A673 (cell line): ENCODE measurements at regions not wholly inside any gene's neighbourhood (a gene's known extent, or its start where the extent isn't known, plus 50 kb on each side); places are given as distances from the start of the nearest gene placed in this dataset.

Experiments
- CTCF ChIP-seq: fragments of 300-800, 200-600 bp; sonication (generic); conservative IDR thresholded peaks from 2 replicates; pipeline ENCODE4 v1.5.1; 2017; ENCODE audit warnings: low read depth, mild to moderate bottlenecking, antibody characterized with exemption, low read length, moderate library complexity, mixed read lengths
- EZH2 ChIP-seq: fragments of 200-600 bp; sonication (generic); IDR thresholded peaks from 2 replicates; pipeline ENCODE4 v1.6.1; 2017; ENCODE audit warnings: borderline replicate concordance, low read depth, mild to moderate bottlenecking, mixed read lengths, antibody characterized with exemption, low read length; ENCODE audit not compliant: poor library complexity, severe bottlenecking

- no peak for TF ChIP-seq CTCF
- TF ChIP-seq EZH2 = no peak
Measured at GRCh38 chr7:93678185-93678584, 103.7 kb upstream of the CALCR start.
